HG03196 (cell line): ENCODE measurements at regions not wholly inside any gene's neighbourhood (a gene's known extent, or its start where the extent isn't known, plus 50 kb on each side); places are given as distances from the start of the nearest gene placed in this dataset.
A peak's percentile ranks its signal among the peaks of the same experiment; 100 is the strongest.

Experiments
- ATAC-seq: cut with Tn5 transposase; IDR thresholded peaks from one replicate; pipeline ENCODE4 v1.9.1; 2021; ENCODE audit not compliant: unreplicated experiment

DNA sequence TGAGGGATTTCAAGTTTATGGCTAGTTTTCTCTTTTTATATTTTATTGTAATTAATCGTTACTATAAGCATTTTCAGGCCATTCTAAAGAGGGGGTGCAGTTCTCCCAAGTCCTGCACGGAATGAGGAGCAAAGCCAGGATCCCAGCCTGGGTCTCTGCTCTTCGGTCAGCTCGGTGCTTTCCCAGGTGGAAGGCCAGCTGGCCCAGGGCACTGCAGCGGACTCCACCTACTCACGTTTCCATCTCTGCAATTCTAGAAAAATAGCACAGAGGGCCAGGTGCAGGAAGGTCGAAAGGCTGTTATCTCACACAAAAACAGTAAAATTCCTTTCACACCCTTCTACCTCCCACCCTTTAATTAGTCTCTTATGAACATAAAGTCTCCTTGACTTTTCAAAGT, 59.5 kb upstream of the HES1 start:
- no peak for ATAC-seq

DNA sequence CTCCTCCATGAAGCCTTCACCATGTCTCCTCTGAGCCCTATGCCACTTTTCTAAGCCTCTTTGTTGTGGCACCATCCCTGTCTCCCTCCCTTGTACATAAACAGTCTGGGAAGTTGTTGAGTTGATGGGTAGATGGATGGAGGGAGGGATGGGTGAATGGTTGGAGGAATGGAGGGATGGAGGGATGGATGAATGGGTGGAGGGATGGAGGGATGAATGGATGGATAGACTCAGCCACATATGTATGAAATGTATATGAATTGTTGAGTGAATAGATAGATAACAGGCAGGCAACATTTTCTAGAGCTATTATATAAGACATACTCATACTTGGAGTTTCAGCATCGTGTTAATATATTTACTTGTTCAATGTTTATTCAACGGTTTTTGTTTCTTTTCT, 58.3 kb upstream of the HES1 start:
- no peak for ATAC-seq

DNA sequence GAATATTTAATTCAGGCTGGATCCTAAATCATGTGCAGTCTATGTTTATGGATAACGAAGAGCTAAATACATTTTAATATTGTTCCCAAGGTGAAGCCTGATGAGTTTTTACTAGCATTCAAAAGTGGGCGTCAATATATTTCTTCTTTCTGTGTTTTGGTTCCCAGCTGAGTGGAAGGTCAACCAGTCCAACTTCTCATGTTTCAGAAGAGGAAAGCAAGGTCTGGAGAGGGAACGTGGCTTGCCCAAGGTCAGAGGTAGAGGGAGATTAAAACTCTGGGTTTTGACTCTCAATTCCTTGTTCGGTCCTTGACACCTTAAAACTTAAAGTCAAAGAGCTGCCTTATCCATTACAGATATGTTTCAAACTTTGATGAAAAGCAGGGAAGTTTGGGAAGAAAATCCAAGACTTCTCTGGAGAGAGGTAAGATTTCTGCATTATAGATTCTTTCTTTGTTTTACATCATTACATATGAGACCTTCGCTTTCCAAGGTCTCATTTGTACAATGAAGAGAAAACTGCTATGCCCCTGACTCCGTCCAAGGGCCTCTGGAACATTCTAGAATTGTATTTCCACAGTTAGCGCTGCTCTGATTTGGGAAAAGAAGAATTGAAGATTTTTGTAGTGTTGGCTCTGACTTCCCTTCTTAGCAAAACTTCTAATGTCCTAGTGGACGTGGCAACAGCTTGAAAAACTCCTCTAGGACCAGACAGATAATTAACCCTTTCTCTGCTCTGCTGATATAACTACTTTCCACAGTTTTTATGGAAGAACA, 57.7 kb upstream of the HES1 start:
- ATAC-seq = no peak

DNA sequence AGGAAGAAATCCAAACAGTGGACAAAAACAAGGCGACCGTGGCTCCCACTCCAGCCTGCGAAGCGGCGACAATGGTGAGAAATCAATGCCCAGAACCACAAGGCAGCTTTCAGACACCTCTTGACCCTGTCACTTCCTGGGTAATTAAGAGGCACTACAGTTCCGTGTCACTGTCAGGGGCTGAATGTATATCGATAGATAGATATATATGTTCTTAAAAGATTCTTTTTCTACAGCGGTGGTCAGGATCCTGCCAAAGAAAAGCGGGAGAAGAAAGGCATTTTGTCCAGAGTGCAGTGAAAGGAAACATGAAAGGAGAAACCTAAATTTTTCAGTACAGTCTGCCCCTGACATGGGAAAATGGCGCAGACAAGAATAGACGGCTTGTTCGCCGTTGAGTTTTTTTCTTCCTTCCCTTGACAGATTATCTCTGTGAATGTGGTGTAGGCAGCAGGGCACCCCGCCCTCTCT, 56.2 kb upstream of the HES1 start:
- ATAC-seq = no peak

DNA sequence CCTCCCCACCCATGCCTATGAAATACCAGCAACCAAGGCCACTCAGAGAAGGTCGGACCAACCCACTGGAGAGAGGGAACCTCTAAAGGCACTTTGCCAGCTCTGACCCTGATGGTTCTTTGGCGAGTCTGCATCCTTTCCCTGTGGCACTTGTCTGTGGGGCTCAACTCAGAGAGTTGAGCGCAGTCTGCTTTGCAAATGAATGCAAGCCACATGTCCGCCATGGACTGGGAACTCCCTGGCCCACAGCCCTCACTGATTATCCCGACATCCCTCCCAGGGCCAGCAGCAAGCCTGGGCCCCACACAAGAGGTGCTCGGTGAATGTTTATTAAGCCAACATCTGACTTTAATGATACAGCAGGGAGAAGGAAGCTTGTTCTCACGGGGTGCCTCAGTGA, 55.5 kb upstream of the HES1 start:
- no peak for ATAC-seq

DNA sequence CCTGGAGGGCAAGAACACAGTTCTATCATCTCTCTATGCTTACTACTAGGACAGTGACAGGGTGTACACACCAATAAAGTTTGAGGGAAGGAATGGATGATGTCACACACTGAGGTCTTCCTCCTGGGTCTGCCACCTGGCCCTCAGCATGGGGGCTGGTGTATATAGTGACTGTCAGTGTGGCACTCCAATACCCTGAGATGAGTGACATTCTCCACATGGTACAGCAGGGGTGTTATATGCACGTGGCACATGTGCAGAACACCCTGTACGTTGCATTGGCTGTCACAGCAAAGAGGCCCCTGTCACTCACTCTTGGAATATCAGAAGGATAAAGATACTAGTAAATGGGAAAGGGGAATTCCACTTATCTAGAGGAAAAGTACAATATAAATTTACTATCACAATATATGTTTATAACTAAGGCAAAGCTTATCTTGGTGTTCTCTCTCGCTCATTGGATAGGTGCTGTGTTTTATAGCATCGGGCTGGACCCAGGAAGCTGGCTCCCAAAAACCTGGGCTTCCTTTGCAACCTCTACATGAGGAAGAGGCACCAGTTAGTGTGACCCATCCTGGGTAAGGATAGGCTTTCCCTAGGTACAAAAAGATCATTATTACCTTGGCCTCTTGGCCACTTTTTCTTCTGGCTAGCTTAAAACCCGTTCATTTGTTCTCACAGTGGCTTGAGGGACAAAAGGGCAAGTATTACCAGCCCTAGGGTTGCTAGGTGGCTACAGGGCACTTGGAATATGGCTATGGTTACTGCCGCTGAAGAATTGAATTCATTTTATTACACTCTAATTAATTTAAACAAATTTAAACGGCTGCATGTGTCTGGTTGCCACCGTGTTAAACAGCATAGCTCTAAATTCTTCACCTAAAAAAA, 54.8 kb upstream of the HES1 start:
- ATAC-seq = no peak

DNA sequence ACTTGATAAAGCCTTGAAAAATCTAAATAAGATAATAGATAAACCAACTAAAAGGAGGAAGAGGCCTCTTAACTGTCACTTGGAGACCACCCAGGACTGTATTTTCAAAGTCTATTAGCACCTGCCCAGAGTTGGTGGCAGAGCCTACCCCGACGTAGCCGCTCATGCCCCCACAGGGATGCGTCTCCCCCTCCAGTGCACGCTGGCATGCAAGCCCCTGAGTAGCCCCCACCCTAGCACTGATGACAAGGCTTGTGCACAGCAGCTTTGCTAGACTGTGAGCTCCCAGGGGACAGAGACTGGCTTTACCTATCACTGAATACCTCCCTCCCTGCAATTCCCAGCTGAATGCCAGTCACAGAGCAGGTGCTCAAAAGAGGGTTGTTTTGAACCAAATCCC, 54.1 kb upstream of the HES1 start:
- ATAC-seq = no peak

DNA sequence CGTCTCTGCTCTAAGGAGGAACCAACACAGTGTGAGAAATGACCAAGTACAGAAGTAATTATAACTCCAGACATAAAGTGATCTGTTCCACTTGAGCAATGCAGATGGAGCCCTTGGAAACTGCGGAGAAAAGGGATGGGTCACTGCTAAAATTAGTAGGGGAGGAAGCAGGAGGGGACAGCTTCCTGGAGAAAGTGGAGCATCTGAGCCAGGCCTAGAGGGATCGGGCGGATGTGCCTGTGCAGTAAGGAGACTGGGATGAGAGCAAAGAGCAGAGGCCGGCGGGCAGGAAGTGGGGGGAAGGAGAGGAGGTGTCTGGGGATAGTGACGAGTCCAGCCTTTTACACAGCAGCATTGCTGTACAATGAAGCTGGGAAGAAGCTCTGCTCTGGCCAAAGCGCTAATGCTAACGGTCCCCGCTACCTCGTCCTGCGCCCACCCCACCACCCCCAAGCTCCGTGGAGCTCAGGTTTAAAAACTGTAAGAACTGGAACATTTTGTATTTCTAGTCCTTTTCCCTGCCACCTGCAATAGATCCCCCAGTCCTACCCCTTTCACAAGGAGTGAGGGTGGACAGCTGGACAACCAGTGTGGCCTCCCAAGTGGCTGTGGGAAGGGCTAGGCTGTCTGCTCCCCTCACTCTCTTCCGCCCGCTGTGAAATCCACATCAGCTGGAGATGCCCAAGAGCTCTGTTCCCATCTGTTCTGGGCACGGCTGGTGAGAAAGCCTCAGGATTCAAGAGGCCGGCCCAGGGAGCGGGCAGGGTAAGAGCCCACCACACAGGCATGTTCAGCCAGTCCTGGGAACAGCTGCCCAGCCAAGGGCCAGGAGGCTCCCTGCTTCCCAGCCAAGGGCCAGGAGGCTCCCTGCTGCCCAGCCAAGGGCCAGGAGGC, 53.0 kb upstream of the HES1 start:
- ATAC-seq = no peak

DNA sequence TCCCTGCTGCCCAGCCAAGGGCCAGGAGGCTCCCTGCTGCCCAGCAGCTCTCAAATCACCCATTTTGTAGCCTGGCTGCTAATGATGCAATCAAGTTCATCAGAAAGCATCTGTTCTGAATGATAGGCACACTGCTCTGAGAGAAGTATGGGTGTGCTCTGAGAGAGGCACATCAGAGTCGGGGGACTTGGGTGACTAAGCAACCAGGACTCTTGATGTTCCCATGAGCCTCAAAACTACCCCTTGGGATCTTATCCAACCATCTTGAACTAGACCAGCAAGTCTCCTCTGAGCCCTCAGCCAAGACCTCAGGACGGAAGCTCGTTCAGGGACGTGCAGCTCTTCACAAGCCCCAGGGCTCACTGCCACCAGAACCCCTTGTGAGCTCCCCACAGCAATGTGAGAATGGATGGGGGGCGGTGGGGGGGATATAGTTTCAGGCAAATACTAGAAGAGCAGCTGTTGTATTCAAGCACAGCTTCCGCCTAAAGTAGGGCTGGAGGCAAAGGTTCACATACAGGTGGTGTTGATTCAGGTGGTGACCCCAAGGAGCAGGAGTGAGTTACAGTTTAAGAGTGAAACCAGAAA, 52.2 kb upstream of the HES1 start:
- ATAC-seq = peak; percentile 12

DNA sequence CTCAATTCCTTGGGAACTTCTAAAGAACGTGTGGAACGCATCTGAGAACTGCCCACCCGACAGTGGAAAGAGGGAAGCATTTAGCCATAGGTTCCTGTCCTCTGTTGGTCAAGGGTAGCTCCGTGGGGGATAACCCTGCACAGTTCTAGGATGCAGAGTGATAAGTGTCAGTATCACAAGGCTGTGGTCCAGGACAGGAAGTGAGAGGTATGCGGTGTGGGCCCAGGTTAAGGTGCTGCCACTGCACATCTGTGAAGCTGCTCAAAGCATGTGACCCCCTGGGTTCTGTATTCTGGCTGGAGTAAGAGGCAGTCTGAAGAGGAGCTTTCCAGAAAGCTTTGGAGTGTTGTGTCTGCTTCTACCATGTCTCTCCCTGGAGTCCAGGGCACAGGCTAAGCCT, 51.7 kb upstream of the HES1 start:
- ATAC-seq = peak; percentile 93
